SK-N-SH treated with all-trans-retinoic acid at 6 μM for 48 hours (cell line): ENCODE measurements at regions not wholly inside any gene's neighbourhood (a gene's known extent, or its start where the extent isn't known, plus 50 kb on each side); places are given as distances from the start of the nearest gene placed in this dataset.
"Not testable (repeated sequence)": the region's sequence is repeated elsewhere in the genome, so short reads cannot be mapped to it uniquely, and the experiment has no call there.

ENCODE experiments used
- ATAC-seq: fragments of 200-7000 bp; cut with Tn5 transposase; 3 replicates; pipeline ENCODE4 v1.9.1; 2020; ENCODE audit warnings: mild to moderate bottlenecking, moderate library complexity
- ARNTL ChIP-seq: fragments of 450-650 bp; formaldehyde crosslinking; IDR thresholded peaks from 2 replicates; pipeline ENCODE4 v1.5.0; 2020; ENCODE audit warnings: low read depth, mild to moderate bottlenecking, moderate library complexity, borderline replicate concordance
- CSDC2 ChIP-seq: fragments of 250-450 bp; sonication (Bioruptor Pico); IDR thresholded peaks from 2 replicates; pipeline ENCODE4 v1.5.0; 2020; ENCODE audit warnings: mild to moderate bottlenecking, moderate library complexity
- ESRRG ChIP-seq: fragments of 250-450 bp; sonication (Bioruptor Pico); IDR thresholded peaks from 2 replicates; pipeline ENCODE4 v1.6.1; 2021; ENCODE audit warnings: mild to moderate bottlenecking
- GLIS3 ChIP-seq: fragments of 250-450 bp; sonication (Bioruptor Pico); IDR thresholded peaks from 2 replicates; pipeline ENCODE4 v1.5.0; 2020; ENCODE audit warnings: mild to moderate bottlenecking, moderate library complexity
- ISL1 ChIP-seq: fragments of 250-450 bp; sonication (Bioruptor Pico); IDR thresholded peaks from 2 replicates; pipeline ENCODE4 v2.1.2; 2022; ENCODE audit warnings: mild to moderate bottlenecking, moderate library complexity
- OSR1 ChIP-seq: fragments of 250-450 bp; sonication (Bioruptor Pico); IDR thresholded peaks from 2 replicates; pipeline ENCODE4 v1.8.0; 2022; ENCODE audit warnings: moderate library complexity, mild to moderate bottlenecking, inconsistent platforms
- PPARA ChIP-seq: fragments of 250-450 bp; sonication (Bioruptor Pico); IDR thresholded peaks from 2 replicates; pipeline ENCODE4 v1.5.0; 2020; ENCODE audit warnings: mild to moderate bottlenecking, borderline replicate concordance
- RARB ChIP-seq: fragments of 250-450 bp; sonication (Bioruptor Pico); IDR thresholded peaks from 2 replicates; pipeline ENCODE4 v1.8.0; 2021; ENCODE audit warnings: mild to moderate bottlenecking, moderate library complexity
- SNAI2 ChIP-seq: fragments of 250-450 bp; sonication (Bioruptor Pico); IDR thresholded peaks from 2 replicates; pipeline ENCODE4 v1.5.0; 2020; ENCODE audit warnings: mild to moderate bottlenecking, moderate library complexity
- TCF4 ChIP-seq: fragments of 250-450 bp; sonication (Bioruptor Pico); IDR thresholded peaks from 2 replicates; pipeline ENCODE4 v1.8.0; 2021; ENCODE audit warnings: mild to moderate bottlenecking, moderate library complexity, borderline replicate concordance
- TOX ChIP-seq: fragments of 250-450 bp; sonication (Bioruptor Pico); IDR thresholded peaks from 2 replicates; pipeline ENCODE4 v1.8.0; 2021; ENCODE audit warnings: mild to moderate bottlenecking, moderate library complexity, borderline replicate concordance
- ZC3H10 ChIP-seq: fragments of 250-450 bp; sonication (Bioruptor Pico); IDR thresholded peaks from 2 replicates; pipeline ENCODE4 v1.5.1; 2021; ENCODE audit warnings: mild to moderate bottlenecking, moderate library complexity
- ZFP3 ChIP-seq: fragments of 250-450 bp; sonication (Bioruptor Pico); IDR thresholded peaks from 2 replicates; pipeline ENCODE4 v1.5.0; 2020; ENCODE audit warnings: mild to moderate bottlenecking, moderate library complexity
- ZFP30 ChIP-seq: fragments of 450-650 bp; formaldehyde crosslinking; IDR thresholded peaks from 2 replicates; pipeline ENCODE4 v1.5.0; 2022; ENCODE audit warnings: mild to moderate bottlenecking, moderate library complexity
- ZNF565 ChIP-seq: fragments of 450-650 bp; formaldehyde crosslinking; conservative IDR thresholded peaks from 2 replicates; pipeline ENCODE4 v1.5.0; 2020; ENCODE audit warnings: low read depth, mild to moderate bottlenecking, moderate library complexity
- ZNF70 ChIP-seq: fragments of 450-650 bp; formaldehyde crosslinking; IDR thresholded peaks from 2 replicates; pipeline ENCODE4 v1.5.0; 2020; ENCODE audit warnings: mild to moderate bottlenecking, moderate library complexity
- ZNF8 ChIP-seq: fragments of 450-650 bp; formaldehyde crosslinking; IDR thresholded peaks from 2 replicates; pipeline ENCODE4 v1.5.0; 2020; ENCODE audit warnings: mild to moderate bottlenecking, moderate library complexity
- TF ChIP-seq, protein P1 (sequence below): fragments of 250-450 bp; sonication (Bioruptor Pico); IDR thresholded peaks from 2 replicates; pipeline ENCODE4 v1.5.1; 2021; ENCODE audit warnings: mild to moderate bottlenecking, moderate library complexity
- TF ChIP-seq, protein P2 (sequence below): fragments of 250-450 bp; sonication (Bioruptor Pico); IDR thresholded peaks from 2 replicates; pipeline ENCODE4 v1.8.0; 2021; ENCODE audit warnings: low read depth, mild to moderate bottlenecking, moderate library complexity, borderline replicate concordance

DNA sequence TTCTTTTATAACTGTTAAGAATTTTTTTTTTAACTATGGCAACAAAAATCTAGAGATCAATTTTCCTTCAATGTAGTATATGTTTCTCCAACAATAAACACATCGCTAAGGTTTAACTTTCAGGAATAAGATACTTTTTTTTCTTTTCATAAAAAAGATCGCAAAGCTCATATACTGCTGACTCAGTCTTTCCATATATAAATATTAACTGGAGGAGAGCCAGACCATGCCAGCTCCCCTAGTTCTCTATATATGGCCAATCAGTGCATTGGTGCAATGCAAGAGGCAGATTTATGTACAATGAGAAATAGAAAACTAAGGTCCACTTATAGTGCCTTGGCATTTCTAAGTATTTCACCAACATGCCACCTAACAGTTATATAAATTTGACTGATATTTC, 89.2 kb upstream of the GAS1 start (continued):
- TF ChIP-seq ARNTL (CRISPR knock-in tag) = no peak
- no peak for TF ChIP-seq RARB (CRISPR knock-in tag)
- TF ChIP-seq, protein P1, sequence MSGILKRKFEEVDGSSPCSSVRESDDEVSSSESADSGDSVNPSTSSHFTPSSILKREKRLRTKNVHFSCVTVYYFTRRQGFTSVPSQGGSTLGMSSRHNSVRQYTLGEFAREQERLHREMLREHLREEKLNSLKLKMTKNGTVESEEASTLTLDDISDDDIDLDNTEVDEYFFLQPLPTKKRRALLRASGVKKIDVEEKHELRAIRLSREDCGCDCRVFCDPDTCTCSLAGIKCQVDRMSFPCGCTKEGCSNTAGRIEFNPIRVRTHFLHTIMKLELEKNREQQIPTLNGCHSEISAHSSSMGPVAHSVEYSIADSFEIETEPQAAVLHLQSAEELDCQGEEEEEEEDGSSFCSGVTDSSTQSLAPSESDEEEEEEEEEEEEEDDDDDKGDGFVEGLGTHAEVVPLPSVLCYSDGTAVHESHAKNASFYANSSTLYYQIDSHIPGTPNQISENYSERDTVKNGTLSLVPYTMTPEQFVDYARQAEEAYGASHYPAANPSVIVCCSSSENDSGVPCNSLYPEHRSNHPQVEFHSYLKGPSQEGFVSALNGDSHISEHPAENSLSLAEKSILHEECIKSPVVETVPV = no peak
- TF ChIP-seq CSDC2 = no peak
- no peak for TF ChIP-seq ZC3H10 (CRISPR knock-in tag)
- TF ChIP-seq TCF4 (CRISPR knock-in tag) = no peak
- TF ChIP-seq ZNF565 (CRISPR knock-in tag) = no peak

DNA sequence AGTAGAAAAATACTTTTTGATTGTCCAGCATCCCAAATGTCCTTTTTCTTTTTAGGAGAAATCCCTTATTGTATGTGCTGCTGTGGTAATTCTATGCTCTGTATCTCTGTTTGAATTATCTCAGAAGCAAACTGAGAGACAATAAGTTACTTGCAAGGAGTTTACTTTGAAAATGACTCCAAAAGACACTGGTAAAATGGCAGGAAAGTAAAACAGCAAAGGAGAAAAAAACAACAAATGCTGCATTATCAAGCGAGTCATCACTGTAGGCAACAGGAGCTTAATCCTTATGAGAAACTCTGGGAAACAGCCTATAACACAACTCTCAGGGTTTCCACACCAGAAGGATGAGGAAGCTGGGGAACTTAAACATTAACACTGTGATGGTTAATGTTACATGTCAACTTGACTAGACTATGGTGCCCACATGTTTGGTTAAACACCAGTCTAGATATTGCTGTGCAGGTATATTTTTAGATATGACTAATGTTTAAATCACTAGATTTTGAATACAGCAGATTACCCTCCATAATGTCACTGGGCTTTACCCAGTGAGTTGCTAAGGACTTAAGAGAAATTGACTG, 92.6 kb upstream of the GAS1 start:
- no peak for TF ChIP-seq TCF4 (CRISPR knock-in tag)
- no peak for TF ChIP-seq ESRRG
- TF ChIP-seq GLIS3 (CRISPR knock-in tag) = no peak
- no peak for TF ChIP-seq ZNF70 (CRISPR knock-in tag)
- no peak for TF ChIP-seq SNAI2 (CRISPR knock-in tag)
- no peak for TF ChIP-seq TOX (CRISPR knock-in tag)
- TF ChIP-seq ZFP30 (CRISPR knock-in tag) = no peak
- TF ChIP-seq, protein P1 = no peak
- no peak for TF ChIP-seq ISL1 (CRISPR knock-in tag)
- TF ChIP-seq, all 23 proteins: peak for 0
- no peak for ATAC-seq

DNA sequence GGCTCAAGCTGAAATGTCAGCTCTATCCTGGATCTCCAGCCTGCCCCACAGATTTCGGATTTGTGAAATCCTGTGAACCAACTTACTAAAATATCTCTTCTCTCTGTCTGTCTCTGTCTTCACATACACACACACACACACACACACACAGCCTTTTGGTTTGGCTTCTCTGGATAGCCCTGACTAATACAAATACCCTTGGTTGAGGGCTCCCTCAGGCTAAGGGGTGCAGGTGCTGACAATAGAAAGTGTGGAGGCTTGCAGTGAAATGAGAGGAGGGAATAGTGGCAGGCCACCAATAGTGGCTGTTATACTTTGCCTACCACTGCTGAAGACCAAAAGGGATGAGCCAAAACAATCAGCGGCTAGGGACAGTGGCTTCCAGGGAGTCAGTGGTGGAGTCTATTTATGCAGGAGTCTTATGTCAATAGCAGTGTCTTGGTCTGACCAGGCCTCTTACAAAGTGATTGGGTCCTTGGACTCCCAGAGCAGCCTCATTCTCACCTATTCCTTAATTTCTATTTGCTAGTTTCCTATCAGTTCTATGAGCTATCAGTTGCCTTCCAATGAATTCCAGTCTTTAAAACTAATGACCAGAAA, 93.2 kb upstream of the GAS1 start:
- ATAC-seq = no peak

DNA sequence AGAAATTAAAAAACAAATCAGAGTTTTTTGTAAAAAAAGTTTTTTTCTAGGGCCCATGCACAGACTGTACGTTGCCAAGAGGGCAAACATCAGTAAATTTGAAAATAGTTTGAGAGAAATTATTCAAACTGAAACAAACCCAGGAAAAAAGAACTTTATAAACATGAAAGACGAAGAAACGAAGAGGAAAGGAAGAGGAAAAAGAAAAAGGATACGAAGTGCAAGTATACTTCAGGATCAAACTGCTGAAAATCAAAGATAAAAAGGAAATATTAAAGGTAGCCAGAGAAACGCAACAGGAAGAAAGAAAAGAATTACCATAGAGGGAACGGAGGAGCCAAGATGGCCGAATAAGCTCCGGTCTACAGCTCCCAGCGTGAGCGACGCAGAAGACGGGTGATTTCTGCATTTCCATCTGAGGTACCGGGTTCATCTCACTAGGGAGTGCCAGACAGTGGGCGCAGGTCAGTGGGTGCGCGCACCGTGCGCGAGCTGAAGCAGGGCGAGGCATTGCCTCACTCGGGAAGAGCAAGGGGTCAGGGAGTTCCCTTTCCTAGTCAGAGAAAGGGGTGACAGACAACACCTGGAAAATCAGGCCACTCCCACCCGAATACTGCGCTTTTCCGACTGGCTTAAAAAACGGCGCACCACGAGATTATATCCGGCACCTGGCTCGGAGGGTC, 94.4 kb upstream of the GAS1 start:
- not testable (repeated sequence) for ATAC-seq

More for the DNA sequence above, 93.2 kb upstream of the GAS1 start:
- TF ChIP-seq PPARA (no peak), ZNF70 (CRISPR knock-in tag) (no peak), ARNTL (CRISPR knock-in tag) (no peak), SNAI2 (CRISPR knock-in tag) (no peak), OSR1 (CRISPR knock-in tag) (no peak), ZNF8 (CRISPR knock-in tag) (no peak), TCF4 (CRISPR knock-in tag) (no peak), ZNF565 (CRISPR knock-in tag) (no peak), RARB (CRISPR knock-in tag) (no peak), ESRRG (no peak), ZFP3 (CRISPR knock-in tag) (no peak), CSDC2 (no peak), TOX (CRISPR knock-in tag) (no peak)
- TF ChIP-seq, protein P1 = no peak
- TF ChIP-seq, protein P2, sequence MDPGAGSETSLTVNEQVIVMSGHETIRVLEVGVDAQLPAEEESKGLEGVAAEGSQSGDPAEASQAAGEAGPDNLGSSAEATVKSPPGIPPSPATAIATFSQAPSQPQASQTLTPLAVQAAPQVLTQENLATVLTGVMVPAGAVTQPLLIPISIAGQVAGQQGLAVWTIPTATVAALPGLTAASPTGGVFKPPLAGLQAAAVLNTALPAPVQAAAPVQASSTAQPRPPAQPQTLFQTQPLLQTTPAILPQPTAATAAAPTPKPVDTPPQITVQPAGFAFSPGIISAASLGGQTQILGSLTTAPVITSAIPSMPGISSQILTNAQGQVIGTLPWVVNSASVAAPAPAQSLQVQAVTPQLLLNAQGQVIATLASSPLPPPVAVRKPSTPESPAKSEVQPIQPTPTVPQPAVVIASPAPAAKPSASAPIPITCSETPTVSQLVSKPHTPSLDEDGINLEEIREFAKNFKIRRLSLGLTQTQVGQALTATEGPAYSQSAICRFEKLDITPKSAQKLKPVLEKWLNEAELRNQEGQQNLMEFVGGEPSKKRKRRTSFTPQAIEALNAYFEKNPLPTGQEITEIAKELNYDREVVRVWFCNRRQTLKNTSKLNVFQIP = no peak
- TF ChIP-seq, all 23 proteins: peak for 0
